Right lobe of liver (tissue), 4 donors: ENCODE measurements at regions not wholly inside any gene's neighbourhood (a gene's known extent, or its start where the extent isn't known, plus 50 kb on each side); places are given as distances from the start of the nearest gene placed in this dataset.

ENCODE experiments used
- POLR2A ChIP-seq: fragments of 450-650 bp; IDR thresholded peaks from one replicate; pipeline ENCODE4 v1.6.1; 2017; ENCODE audit warnings: antibody characterized with exemption, mild to moderate bottlenecking
- TF ChIP-seq, protein P1 (sequence below), 4 donors: fragments of 200-600 bp in 3 of 4; fragments of 450-650 bp in 1 of 4; IDR thresholded peaks; one replicate each; pipeline versions ENCODE4 v1.5.1 to v1.8.0; 2016 to 2022; ENCODE audit warnings: antibody characterized with exemption in 4 of 4, mild to moderate bottlenecking in 2 of 4
- donor health status: DM: no; HTN: no; CAD: no.
- donor health status: DM: no; HTN: no; CAD: no.
- donor health status: DM: no; HTN: yes; CAD: no.

DNA sequence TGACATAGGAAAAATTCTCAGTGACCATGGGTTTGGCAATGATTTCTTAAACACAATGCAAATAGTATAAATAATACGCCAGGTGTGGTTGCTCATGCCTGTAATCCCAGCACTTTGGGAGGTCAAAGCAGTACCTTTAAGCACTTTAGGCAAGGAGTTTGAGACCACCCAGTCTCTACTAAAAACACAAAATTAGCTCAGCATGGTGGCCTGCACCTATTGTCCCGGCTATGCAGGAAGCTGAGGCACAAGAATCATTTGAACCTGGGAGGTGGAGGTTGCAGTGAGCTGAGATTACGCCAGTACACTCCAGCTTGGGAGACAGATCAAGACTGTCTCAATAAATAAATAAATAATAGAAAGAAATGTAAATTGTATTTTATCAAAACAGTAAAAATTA lies 356.5 kb upstream of the SLITRK6 start:
- TF ChIP-seq POLR2A: no peak
- TF ChIP-seq, protein P1, sequence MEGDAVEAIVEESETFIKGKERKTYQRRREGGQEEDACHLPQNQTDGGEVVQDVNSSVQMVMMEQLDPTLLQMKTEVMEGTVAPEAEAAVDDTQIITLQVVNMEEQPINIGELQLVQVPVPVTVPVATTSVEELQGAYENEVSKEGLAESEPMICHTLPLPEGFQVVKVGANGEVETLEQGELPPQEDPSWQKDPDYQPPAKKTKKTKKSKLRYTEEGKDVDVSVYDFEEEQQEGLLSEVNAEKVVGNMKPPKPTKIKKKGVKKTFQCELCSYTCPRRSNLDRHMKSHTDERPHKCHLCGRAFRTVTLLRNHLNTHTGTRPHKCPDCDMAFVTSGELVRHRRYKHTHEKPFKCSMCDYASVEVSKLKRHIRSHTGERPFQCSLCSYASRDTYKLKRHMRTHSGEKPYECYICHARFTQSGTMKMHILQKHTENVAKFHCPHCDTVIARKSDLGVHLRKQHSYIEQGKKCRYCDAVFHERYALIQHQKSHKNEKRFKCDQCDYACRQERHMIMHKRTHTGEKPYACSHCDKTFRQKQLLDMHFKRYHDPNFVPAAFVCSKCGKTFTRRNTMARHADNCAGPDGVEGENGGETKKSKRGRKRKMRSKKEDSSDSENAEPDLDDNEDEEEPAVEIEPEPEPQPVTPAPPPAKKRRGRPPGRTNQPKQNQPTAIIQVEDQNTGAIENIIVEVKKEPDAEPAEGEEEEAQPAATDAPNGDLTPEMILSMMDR (IDR thresholded peaks at IDR 0.05): no peak
